ENCODE measurements at regions not wholly inside any gene's neighbourhood (a gene's known extent, or its start where the extent isn't known, plus 50 kb on each side); places are given as distances from the start of the nearest gene placed in this dataset.

DNA sequence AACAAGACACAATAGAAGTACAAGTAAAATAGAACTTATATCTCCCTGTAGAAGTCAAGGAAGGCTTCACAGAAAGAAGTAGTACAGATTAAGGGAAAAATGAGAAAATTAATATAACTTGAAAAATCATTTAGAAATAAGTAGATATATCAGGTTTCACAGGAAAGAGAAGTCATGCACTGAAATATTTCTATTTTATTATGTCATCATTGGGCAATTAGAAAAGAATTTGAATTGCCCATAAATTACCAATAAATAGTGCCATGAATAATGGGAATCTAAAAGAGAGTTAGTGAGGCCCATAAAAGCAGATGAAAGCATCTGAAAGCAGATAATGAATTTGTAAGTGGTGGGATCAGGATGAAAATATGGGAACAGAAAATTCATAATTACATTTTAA is 1597.8 kb downstream of the PLA2G4A start:
- no peak for DNase-seq (ENCODE audit: low spot score)
- TF ChIP-seq, protein P1, sequence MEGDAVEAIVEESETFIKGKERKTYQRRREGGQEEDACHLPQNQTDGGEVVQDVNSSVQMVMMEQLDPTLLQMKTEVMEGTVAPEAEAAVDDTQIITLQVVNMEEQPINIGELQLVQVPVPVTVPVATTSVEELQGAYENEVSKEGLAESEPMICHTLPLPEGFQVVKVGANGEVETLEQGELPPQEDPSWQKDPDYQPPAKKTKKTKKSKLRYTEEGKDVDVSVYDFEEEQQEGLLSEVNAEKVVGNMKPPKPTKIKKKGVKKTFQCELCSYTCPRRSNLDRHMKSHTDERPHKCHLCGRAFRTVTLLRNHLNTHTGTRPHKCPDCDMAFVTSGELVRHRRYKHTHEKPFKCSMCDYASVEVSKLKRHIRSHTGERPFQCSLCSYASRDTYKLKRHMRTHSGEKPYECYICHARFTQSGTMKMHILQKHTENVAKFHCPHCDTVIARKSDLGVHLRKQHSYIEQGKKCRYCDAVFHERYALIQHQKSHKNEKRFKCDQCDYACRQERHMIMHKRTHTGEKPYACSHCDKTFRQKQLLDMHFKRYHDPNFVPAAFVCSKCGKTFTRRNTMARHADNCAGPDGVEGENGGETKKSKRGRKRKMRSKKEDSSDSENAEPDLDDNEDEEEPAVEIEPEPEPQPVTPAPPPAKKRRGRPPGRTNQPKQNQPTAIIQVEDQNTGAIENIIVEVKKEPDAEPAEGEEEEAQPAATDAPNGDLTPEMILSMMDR (IDR thresholded peaks at IDR 0.05; ENCODE audit: extremely low read depth, missing control alignments) = no peak

DNA sequence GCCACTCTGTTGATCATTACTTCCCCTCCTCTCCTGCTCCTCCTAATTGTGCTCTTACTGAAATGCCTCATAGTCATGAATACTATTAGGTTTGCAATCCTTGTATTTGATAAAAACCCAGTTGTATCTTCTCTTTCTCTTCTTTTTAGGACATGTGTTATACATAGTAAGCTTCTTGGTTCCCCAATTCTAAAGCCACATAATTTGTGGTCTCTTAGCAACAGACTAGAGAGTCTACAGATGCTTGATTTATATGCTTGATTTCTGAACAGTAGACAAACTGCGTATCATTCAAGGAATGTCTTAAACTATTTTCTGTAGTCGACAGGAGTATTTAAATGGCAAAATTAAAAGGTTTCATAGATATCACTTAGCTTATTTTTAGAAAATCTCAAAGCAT is 1598.9 kb downstream of the PLA2G4A start:
- TF ChIP-seq, protein P1 (IDR thresholded peaks at IDR 0.05; ENCODE audit: extremely low read depth, missing control alignments) = no peak
- no peak for DNase-seq (ENCODE audit: low spot score)

DNA sequence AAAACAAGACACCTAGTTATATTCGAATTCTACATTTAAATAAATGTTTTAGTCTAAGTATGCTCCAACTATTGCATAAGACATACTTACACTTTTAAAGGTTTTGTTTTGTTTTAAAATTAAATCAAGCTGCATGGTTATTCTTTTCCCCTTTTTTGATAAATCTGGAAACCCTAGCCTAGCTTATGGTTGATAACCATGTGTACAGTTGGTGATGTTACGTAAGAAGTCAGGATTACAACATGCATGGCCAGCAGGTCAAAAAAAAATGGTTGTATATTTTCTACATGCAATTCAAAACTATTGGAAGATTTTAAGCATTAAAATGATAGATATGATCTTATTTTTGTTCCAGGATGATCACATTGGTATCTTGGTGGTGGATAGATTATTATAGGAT is 1600.6 kb downstream of the PLA2G4A start:
- DNase-seq (ENCODE audit: low spot score) = no peak
- TF ChIP-seq, protein P1 (IDR thresholded peaks at IDR 0.05; ENCODE audit: extremely low read depth, missing control alignments) = no peak

DNA sequence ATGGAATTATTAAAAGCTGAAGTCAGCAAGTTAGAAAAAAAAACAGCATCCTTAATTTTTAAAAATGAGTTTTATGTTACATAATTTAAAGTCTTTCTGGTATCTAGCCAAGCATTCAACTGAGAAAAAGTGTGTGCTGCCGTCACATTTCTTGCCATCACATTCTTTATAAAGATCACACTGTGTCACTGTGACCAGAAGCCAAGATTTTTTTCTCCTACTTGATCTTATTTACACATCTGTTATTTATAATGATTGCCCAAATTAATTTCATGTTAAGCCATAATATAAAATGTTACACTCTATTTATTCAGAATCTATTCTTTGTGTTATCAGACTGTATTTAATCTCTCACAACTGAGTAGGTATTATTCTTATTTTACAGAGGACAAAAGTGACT is 1603.7 kb downstream of the PLA2G4A start:
- TF ChIP-seq, protein P1 (IDR thresholded peaks at IDR 0.05; ENCODE audit: extremely low read depth, missing control alignments) = no peak
- DNase-seq (ENCODE audit: low spot score) = no peak

DNA sequence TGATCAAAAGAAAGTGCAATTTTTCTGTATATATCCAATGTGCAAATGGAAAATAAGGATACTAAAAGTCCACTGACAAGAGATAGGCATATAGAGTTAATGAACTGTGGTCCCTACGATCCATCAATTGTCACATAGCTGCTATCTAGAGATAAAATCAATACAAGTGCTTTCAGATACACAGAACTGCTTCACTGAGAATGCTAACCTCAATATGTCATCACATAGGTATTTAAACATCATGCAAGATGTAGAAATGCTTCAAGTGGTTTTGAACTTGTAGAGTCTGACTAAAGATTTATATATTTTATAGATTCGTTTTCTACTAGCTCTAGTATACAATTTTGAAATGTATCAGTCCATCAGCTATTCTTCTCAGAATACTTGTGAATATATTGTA is 1604.7 kb downstream of the PLA2G4A start:
- no peak for DNase-seq (ENCODE audit: low spot score)
- TF ChIP-seq, protein P1 (IDR thresholded peaks at IDR 0.05; ENCODE audit: extremely low read depth, missing control alignments) = no peak

DNA sequence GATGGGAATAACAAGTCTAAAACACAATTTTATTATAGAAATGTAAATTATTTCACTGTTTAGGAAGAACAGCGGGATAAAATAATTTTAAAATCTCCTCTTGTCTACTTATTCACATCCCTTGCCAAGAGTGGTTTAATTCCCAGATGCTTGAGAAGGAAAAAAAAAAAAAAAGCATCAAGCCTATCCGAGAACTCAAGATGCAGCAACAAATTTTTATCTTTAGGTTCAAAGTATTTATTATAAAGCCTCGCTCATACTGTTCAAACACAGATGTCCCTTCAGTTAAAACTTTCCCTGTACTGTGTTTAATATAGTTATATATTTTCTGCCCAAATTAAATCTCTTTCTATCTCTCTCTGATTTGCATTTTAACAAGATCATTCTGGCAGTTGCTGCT is 1615.8 kb downstream of the PLA2G4A start:
- no peak for DNase-seq (ENCODE audit: low spot score)
- TF ChIP-seq, protein P1 (IDR thresholded peaks at IDR 0.05; ENCODE audit: extremely low read depth, missing control alignments) = no peak

DNA sequence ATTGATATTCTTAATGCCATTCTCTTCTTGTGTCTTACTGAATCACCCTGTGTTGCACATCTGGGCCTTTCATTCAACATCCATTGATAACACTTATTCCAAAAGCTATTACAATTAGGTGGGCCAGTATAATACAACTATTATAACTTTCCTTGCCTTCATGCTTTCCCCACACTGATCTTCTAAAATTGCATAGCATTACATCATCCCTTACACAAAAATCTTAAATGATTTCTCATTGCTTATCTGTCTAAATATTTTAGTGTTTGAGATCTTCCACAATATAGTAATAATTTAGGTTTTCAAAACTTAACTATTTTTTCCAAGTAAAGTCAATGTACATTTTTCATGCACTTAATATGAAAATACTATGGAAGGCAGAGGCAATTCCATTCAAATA is 1634.1 kb downstream of the PLA2G4A start:
- TF ChIP-seq, protein P1 (IDR thresholded peaks at IDR 0.05; ENCODE audit: extremely low read depth, missing control alignments) = no peak

More for the DNA sequence above, 1634.1 kb downstream of the PLA2G4A start:
- DNase-seq (ENCODE audit: low spot score) = no peak
